COLO668 (cell line): ENCODE measurements at regions not wholly inside any gene's neighbourhood (a gene's known extent, or its start where the extent isn't known, plus 50 kb on each side); places are given as distances from the start of the nearest gene placed in this dataset.

Source experiments
- DNase-seq: peaks from one replicate; lab custom pipeline; 2025; ENCODE audit not compliant: unreplicated experiment; lab: John Stamatoyannopoulos, UW

DNA sequence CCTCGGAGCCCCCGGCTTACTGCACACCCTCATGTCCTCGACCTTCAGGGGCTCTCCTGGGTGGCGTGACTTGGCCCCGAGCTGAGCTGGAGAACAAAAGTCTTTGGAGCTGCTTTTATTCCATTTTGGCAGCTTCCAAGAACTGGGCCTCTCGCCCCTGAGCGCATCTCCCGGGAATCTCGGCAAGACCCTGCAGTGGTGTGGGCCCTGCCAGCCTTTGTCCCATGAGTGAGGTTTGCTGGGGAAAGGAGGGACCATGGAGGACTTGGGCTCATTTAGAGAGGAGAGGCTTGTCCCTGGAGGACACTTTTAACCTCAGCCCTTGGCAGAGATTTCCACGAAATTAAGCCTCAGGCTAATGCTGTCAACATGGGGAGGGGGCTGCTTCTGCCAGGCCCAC is 62.3 kb upstream of the SLCO4A1 start:
- DNase-seq, result no peak

DNA sequence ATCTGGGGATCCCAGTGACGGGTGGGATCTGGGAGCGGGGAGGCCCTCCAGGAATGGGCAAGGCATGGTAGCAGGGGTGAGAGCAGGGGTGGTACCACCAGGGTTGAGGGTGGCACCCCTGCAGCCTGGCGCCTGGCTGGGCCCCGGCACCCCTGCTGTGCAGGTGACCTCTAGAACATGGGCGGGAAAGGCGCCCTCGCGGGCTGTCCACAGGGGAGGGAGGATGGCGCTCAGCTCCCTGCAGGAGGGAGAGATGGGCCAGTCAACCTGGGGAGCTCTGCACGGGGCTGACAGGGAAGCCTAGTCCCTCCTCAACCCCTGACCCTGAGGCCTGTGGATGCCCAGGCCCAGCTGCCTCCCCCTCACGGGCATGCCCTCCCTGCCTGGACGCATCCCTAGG is 61.6 kb upstream of the SLCO4A1 start:
- DNase-seq, result no peak

DNA sequence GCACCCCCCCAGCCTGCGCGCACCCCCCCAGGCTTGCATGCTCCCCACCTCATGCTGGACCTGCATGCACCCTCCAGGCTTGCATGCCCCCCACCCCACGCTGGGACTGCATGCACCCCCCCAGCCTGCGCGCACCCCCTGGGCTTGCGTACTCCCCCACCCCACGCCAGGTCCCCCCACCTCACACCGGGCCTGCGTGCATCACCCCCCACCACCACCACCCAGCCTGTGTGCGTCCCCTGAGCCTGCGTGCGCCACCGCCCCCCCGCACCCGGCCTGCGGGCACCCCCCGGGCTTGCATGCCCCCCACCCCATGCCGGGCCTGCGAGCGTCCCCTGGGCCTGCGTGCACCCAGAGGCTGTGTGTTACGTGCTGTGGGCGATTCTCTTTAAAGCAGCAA is 61.0 kb upstream of the SLCO4A1 start:
- no peak for DNase-seq

DNA sequence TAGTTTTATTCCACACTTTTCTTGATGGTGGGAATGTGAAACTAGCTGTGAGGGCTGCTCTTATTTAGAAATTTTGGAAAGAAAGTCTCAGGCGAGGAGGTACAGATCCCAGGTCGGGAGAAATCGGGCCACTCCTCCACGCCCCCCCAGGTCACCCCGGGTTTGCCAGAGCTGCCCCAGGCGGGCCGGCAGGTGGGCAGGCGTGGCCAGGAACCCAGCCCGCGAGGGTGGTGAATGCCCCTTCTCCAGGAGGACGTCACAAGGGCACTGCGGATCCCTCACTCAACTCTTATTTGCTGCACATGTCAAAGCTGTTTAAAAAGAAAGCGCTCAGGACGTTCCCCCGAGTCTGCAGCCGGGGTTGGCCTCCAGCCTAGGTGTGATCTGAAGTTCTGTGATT is 60.5 kb upstream of the SLCO4A1 start:
- DNase-seq, result no peak

DNA sequence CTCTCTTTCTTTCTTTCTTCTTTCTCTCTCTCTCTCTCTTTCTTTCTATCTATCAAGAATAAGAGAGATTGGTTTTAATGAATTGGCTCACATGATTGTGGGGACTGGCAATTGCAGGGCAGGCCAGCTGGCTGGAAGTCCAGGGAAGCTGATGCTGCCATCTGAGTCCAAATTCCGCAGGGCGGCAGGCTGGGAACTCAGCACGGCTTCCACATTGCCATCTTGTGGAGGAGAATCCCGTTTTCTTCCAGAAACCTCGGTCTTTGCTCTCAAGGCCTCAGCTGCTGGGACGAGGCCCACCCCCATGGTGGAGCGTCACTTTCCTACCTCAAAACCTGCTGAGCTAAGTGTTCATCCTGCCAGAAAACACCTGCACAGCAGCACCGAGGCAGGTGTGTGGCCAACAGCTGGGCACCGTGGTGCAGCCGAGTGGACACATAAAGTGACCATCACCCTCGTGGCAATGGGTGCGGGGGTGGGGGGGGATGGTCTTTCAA is 58.8 kb upstream of the SLCO4A1 start:
- DNase-seq, result no peak

DNA sequence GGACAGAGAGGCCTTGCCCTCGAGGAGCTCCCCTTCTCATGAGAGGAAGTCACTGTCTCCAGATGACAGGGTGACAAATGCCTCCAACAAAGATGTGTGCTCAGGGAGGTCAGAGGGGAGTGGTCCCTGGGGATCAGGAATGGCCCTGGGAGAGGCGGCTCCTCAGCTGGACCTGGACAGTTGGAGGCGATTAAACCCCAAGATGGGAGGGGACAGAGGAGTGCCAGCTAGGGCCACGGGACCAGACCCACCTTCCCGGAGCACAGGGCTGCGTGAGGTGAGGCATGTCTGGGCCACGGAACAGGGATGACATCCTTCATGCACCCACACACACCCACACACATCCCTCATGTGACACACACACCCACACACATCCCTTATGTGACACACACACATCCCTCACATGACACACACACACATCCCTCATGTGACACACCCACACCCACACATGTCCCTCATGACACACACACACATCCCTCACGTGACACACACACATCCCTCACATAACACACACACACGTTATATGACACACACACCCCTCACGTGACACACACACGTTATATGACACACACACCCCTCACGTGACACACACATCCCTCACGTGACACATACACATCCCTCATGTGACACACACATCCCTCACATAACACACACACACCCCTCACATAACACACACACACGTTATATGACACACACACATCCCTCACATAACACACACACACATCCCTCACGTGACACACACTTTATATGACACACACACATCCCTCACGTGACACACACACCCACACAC is 57.4 kb upstream of the SLCO4A1 start:
- DNase-seq, result no peak

DNA sequence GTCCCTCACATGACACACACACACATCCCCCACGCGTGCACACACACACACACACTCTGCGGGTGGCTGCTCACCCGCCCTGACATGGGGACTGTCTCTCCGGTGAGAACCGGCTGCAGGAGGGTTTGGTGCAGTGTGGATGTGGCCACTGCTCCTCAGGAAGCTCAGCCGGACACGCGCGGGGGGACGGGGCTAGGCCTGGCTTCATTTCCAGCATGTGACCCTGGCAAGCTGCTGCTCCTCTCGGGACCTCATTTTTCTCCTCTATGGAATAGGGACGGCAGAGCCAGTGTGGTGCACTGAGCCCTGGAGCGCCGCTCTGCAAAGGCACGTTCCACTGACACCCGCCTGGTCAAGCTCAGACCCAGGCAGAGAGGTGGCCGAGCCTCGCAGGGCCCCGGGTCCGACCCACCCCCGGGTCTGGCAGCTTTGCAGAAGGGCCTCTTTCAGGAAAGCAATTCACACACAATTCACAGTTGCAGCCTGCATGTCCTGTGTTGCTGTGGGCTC is 56.8 kb upstream of the SLCO4A1 start:
- DNase-seq, result no peak

DNA sequence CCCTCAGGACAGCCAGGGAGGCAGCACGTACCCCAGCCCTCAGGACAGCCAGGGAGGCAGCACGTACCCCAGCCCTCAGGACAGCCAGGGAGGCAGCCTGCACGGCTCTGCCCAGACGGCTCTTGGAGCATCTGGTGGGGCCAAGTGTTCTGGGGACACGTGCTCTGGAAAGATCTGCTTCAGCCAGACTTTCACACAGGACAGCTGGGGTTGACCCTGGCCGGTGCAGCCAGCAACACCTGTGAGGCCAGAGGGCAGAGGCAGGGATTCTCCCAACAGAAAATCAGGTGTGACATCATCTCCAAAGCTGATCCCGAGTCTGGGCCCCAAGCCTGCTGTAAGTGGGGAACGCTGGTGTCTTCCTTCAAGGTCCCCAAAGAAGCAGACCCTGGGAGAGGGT is 55.5 kb upstream of the SLCO4A1 start:
- DNase-seq, result no peak

DNA sequence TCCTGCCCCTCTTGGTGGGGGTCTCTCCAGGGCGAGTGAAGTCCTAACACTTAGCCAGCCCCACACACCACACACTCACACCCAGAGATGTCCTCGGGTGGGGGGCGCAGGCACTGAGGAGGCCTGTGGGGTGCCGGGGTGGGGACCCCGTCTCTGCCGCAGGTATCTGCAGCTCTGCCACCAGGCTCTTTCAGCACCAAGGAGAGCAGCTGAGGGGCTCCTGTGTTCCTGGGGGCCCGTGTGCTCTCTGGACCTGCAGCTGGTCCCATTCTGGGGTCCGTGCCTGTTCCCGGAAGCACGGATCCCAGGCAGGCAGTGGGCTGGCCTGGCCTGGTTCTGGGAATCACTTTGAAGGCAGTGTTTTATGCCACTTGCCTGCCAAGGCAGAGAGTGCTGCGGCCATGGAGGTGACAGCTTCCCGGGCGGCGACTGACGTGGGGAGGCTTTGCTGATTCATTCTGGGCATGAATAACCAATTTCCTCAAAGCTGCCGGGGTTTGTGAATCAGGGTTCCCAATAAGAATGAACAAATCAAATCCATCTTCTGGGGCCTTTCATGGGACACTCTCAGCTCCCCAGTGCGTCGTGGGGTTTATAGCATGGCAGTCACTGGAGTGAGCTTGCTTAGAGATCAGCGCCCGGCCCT is 54.4 kb upstream of the SLCO4A1 start:
- DNase-seq, result no peak

DNA sequence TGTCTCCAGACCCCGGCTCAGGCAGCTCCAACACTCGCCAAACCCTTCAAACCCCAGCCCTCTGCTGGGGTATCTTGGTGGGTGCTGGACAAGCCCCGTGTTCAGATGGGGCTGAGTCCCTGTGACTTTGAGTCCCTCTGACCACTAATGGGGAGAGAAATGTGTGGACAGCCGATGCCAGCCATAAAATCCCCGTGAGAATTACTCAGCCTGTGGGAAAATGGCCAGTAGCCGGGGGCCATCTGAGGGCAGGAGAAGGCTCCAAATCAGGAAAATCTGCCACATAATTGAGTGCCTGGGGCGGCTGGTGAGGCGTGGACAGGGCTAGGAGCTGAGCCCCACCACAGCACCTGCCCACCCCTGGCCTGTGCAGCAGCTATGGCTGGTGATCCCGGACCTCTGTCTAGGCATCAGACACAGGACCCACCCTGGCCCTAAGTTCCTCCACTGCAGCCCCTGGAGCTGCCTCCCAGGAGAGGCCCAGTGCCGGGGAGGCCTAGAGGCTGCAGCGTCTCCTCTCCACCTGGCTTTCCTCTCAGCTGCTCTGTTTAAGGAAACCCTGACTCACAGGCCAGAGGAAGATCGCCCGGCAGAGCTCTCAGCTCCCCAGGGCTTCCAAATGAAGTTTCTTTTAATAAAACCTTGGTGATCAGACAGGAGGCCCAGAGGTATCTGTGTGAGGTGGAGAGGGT is 53.7 kb upstream of the SLCO4A1 start:
- no peak for DNase-seq

DNA sequence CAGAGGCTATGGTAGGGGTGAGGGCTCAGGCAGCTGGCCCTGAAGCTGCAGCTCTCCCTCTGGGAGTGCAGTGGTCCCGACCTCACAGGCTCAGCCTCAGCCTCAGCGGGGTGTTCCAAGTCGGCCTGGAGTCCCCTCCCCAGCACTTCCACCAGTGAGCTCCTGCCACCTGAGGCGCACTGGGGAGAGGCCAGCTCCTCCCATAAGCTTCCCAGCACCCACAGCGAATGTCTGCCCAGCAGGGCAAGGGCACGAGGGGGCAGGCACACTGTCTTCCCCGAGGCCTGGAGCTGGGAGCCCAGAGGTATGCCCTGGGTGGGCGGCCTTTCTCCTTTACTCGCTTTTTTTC is 53.2 kb upstream of the SLCO4A1 start:
- DNase-seq, result no peak

DNA sequence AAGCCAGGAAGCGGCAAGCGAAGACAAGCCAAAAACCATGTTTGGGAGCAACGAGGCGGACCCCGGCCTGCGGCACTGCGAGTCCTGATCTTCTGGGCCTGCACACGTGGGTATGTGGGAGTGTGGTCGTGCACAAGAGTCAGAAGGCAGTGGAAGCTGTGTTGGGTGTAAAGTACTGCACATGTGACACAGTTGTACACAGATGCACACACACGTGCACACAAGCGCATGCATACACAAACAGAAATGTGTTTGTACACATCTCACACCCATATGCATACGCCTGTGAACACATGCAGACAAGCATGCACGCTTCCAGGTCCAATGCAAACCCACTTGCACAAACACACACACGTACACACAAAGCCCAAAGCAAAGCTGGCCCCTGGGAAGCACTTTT is 52.6 kb upstream of the SLCO4A1 start:
- DNase-seq, result no peak

DNA sequence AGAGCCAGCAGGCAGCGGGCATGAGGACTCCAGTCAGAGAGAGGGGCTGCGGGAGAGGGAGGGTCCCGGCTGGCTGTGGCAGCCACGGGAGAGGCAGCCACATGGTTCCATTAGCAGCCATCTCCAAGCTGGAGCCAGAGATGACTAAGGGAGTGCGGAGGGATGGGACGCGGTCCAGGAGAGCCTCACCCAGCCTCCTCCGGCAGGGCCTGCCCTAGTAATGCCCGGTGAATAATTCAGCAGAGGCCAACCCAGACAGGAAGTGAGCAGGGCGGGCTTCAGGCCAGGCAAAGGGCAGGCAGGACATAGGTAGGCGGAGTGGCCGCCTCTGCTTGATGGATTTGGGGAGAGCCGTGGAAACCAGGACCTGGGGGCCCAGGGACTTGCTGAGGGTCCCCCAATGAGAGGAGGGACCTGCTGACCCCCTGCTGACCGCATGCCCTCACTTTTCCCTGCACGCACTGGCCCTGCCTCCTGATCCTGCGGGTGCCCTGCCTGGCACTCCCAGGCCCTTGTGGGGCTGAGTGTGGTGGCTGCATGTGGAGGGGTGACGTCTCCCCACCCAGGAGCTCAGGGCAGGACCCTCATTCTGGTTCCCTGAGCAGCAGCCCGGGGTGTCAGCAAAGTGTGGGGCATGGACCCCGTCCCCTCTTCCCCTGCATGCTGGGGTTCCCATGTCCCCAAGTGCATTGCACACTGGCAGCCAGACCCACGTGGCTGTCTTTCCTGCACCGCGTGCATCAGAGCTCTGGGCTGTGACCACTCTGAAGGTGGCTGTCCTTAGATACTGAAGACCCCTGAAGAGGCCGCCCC is 51.8 kb upstream of the SLCO4A1 start:
- DNase-seq, result no peak

DNA sequence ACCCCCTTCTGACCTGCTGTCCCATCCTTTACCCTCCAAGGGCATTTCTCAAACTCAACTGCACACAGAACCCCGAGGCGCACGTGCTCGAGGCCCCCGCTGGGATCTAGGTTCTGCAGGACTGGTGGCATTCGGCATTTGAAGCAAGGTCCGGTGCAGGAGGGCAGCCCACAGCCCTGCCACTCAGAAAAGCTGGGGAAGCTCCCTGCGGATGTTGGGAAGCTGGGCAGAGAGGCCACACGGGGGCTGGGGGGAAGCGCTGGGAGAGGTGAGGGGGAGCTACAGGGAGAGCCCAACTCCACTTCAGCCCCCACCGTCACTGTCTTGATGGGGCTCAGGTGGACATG is 51.2 kb upstream of the SLCO4A1 start:
- no peak for DNase-seq

DNA sequence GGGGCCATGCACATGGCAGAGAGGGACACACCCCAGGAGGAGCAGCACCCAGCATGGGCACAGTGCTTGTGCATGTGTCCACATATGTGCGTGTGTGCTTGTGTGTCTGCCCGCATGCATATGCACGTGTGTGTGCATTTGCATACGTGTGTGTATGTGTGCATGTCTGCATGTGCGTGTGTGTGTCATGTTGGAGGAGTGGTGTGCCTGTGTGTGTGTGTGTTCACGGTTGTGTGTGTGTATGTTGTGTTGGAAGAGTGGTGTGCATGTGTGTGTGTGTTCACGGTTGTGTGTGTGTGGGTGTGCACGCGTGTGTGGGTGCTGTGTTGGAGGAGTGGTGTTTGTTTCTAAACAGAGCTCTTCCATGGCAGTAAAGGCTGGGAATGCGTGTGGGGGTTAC is 50.7 kb upstream of the SLCO4A1 start:
- DNase-seq, result no peak
